Uterus (tissue), 2 donors: ENCODE measurements at regions not wholly inside any gene's neighbourhood (a gene's known extent, or its start where the extent isn't known, plus 50 kb on each side); places are given as distances from the start of the nearest gene placed in this dataset.

Experiments
- POLR2A ChIP-seq, 2 donors: fragments of 450-650 bp; IDR thresholded peaks; one replicate each; pipeline ENCODE4 v1.6.1; 2016; ENCODE audit warnings: antibody characterized with exemption in 2 of 2, mild to moderate bottlenecking in 1 of 2, moderate library complexity in 1 of 2
- TF ChIP-seq, protein P1 (sequence below), 4 experiments: fragments of 200-600 bp in 2 of 4; fragments of 450-650 bp in 2 of 4; sonication (generic) in 2 of 4; IDR thresholded peaks; one replicate each; pipeline ENCODE4 v1.5.1; 2016 to 2019; ENCODE audit warnings: antibody characterized with exemption in 4 of 4, mild to moderate bottlenecking in 2 of 4, moderate library complexity in 1 of 4

DNA sequence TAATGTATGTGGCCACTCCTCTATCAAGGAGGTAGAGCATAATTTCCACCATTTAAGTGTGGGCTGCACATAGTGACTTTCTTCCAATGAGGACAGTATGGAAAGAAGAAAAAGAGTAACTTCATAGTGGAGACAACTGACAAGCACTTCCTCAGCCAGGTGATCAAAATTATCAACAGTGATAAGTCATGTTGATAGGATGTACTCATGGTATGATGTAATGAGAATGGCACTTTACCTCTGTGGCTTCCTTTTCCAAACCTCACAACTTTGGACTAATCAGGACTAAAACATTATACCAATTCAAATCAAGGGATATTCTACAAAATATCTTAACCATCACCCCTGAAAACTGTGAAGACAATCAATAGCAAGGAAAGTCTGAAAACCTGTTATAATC lies 302.3 kb upstream of the CITED2 start:
- TF ChIP-seq, protein P1, sequence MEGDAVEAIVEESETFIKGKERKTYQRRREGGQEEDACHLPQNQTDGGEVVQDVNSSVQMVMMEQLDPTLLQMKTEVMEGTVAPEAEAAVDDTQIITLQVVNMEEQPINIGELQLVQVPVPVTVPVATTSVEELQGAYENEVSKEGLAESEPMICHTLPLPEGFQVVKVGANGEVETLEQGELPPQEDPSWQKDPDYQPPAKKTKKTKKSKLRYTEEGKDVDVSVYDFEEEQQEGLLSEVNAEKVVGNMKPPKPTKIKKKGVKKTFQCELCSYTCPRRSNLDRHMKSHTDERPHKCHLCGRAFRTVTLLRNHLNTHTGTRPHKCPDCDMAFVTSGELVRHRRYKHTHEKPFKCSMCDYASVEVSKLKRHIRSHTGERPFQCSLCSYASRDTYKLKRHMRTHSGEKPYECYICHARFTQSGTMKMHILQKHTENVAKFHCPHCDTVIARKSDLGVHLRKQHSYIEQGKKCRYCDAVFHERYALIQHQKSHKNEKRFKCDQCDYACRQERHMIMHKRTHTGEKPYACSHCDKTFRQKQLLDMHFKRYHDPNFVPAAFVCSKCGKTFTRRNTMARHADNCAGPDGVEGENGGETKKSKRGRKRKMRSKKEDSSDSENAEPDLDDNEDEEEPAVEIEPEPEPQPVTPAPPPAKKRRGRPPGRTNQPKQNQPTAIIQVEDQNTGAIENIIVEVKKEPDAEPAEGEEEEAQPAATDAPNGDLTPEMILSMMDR (IDR thresholded peaks at IDR 0.05) = no peak
- TF ChIP-seq POLR2A (IDR thresholded peaks at IDR 0.05) = no peak
